ENCODE measurements at regions not wholly inside any gene's neighbourhood (a gene's known extent, or its start where the extent isn't known, plus 50 kb on each side); places are given as distances from the start of the nearest gene placed in this dataset.

DNA sequence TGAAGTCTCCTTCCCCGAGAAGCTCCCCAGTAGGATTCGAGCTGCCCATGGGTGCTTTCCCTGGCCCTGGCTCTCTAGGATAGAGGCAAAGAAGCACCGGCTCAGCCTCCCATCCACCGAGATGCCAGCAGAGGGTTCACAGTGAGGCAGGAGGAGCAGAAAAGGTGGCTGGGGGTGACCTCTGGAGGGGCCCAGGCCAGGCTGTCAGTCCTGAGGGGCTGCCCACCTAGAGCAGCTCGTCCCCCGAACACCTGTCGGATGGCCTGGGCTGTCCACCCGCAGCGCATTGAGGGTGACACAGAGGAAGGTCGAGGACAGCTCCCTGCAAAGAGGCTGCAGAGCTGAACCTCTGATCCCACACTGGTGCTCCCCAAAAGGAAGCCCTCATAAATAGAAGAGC, 167.2 kb upstream of the PPP2R2D start:
- TF ChIP-seq, protein P1, sequence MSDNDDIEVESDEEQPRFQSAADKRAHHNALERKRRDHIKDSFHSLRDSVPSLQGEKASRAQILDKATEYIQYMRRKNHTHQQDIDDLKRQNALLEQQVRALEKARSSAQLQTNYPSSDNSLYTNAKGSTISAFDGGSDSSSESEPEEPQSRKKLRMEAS (IDR thresholded peaks at IDR 0.05; ENCODE audit: low read depth, low read length): no peak
- TF ChIP-seq, protein P2, sequence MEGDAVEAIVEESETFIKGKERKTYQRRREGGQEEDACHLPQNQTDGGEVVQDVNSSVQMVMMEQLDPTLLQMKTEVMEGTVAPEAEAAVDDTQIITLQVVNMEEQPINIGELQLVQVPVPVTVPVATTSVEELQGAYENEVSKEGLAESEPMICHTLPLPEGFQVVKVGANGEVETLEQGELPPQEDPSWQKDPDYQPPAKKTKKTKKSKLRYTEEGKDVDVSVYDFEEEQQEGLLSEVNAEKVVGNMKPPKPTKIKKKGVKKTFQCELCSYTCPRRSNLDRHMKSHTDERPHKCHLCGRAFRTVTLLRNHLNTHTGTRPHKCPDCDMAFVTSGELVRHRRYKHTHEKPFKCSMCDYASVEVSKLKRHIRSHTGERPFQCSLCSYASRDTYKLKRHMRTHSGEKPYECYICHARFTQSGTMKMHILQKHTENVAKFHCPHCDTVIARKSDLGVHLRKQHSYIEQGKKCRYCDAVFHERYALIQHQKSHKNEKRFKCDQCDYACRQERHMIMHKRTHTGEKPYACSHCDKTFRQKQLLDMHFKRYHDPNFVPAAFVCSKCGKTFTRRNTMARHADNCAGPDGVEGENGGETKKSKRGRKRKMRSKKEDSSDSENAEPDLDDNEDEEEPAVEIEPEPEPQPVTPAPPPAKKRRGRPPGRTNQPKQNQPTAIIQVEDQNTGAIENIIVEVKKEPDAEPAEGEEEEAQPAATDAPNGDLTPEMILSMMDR (IDR thresholded peaks at IDR 0.05; ENCODE audit: low read depth, low read length): no peak
- TF ChIP-seq POLR2A (IDR thresholded peaks at IDR 0.05; ENCODE audit: extremely low read depth, insufficient read length): no peak

Measured in NB4 (cell line).